Effector memory CD8-positive, alpha-beta T cell (primary cell): ENCODE measurements at regions not wholly inside any gene's neighbourhood (a gene's known extent, or its start where the extent isn't known, plus 50 kb on each side); places are given as distances from the start of the nearest gene placed in this dataset.

Source experiments
- ATAC-seq: fragments of 150-1000 bp; cut with Tn5 transposase; replicated peaks from 2 replicates; pipeline ENCODE4 v1.10.0; 2021; ENCODE audit warnings: mild to moderate bottlenecking, moderate library complexity
- DNase-seq, 3 experiments: peaks; one replicate each; pipeline ENCODE4 v3.0.0; 2021
- H3K27ac Mint-ChIP-seq, 2 donors: one replicate each; pipeline ENCODE4 v1.8.0; 2022; ENCODE audit warnings: mild to moderate bottlenecking in 2 of 2, mixed read lengths in 2 of 2, moderate library complexity in 2 of 2
- H3K27me3 Mint-ChIP-seq, 2 donors: one replicate each; pipeline ENCODE4 v1.8.0; 2022; ENCODE audit warnings: mixed read lengths in 2 of 2
- H3K36me3 Mint-ChIP-seq: one replicate; pipeline ENCODE4 v1.8.0; 2022; ENCODE audit warnings: mild to moderate bottlenecking, moderate library complexity, mixed read lengths; ENCODE audit not compliant: insufficient read depth
- H3K4me1 Mint-ChIP-seq, 2 donors: one replicate each; pipeline ENCODE4 v1.8.0; 2022; ENCODE audit warnings: low read depth in 2 of 2, mixed read lengths in 2 of 2
- H3K4me3 Mint-ChIP-seq, 2 donors: one replicate each; pipeline ENCODE4 v1.8.0; 2022; ENCODE audit warnings: mild to moderate bottlenecking in 2 of 2, mixed read lengths in 2 of 2, moderate library complexity in 2 of 2
- H3K9me3 Mint-ChIP-seq, 2 donors: one replicate each; pipeline ENCODE4 v1.8.0; 2022; ENCODE audit warnings: mixed read lengths in 2 of 2

GRCh38 chr1:168370586-168370985 lies 89.9 kb downstream of the TBX19 start:
- no peaks in the 10 kb centered on the region for H3K27me3 Mint-ChIP-seq
- peaks cover 13 to 16% of the 10 kb centered on the region in 2 donors for H3K4me1 Mint-ChIP-seq
- no peak overlapping the region for H3K27ac Mint-ChIP-seq
- H3K9me3 Mint-ChIP-seq: no peaks in the 10 kb centered on the region
- ATAC-seq (no peak), DNase-seq (no peak)
- H3K36me3 Mint-ChIP-seq: no peaks in the 10 kb centered on the region
- H3K4me3 Mint-ChIP-seq: no peak overlapping the region

- Mint-ChIP-seq H3K4me1 (peaks cover 9 to 19% of the 10 kb centered on the region in 2 donors), H3K27ac (no peak overlapping the region), H3K27me3 (no peaks in the 10 kb centered on the region), H3K36me3 (no peaks in the 10 kb centered on the region), H3K9me3 (no peaks in the 10 kb centered on the region), H3K4me3 (no peak overlapping the region)
- DNase-seq (no peak), ATAC-seq (no peak)
These were observed 89.0 kb downstream of the TBX19 start for GRCh38 chr1:168369655-168370054.

- Mint-ChIP-seq H3K27ac (peak overlapping the region in 1 of 2 donors; percentile 6), H3K4me1 (peaks cover 20 to 27% of the 10 kb centered on the region in 2 donors), H3K27me3 (no peaks in the 10 kb centered on the region), H3K9me3 (peaks cover 0 to under 1% of the 10 kb centered on the region in 2 donors), H3K36me3 (no peaks in the 10 kb centered on the region), H3K4me3 (no peak overlapping the region)
- ATAC-seq: no peak
- no peak for DNase-seq
These were observed 87.5 kb downstream of the TBX19 start for GRCh38 chr1:168368131-168368530.

GRCh38 chr1:168365719-168366479 lies 85.2 kb downstream of the TBX19 start:
- H3K27me3 Mint-ChIP-seq: no peaks in the 10 kb centered on the region
- no peak for DNase-seq
- H3K4me3 Mint-ChIP-seq: no peak overlapping the region
- H3K9me3 Mint-ChIP-seq: peaks cover 2 to 7% of the 10 kb centered on the region in 2 donors
- no peak for ATAC-seq
- H3K4me1 Mint-ChIP-seq: peaks cover 39 to 47% of the 10 kb centered on the region in 2 donors
- H3K27ac Mint-ChIP-seq: no peak overlapping the region
- no peaks in the 10 kb centered on the region for H3K36me3 Mint-ChIP-seq
